Neural cell (in vitro differentiated cells): ENCODE measurements at regions not wholly inside any gene's neighbourhood (a gene's known extent, or its start where the extent isn't known, plus 50 kb on each side); places are given as distances from the start of the nearest gene placed in this dataset.

Experiments
- CTCF ChIP-seq: fragments of 450-650 bp; IDR thresholded peaks from 2 replicates; pipeline ENCODE4 v1.5.1; 2014; ENCODE audit warnings: antibody characterized with exemption, mild to moderate bottlenecking, moderate library complexity; ENCODE audit not compliant: poor library complexity, severe bottlenecking
- POLR2AphosphoS5 ChIP-seq: IDR thresholded peaks from 2 replicates; pipeline ENCODE4 v1.6.1; 2012

GRCh38 chr6:81806793-81807565 lies 54.5 kb upstream of the TENT5A start:
- TF ChIP-seq CTCF, result no peak
- no peak for TF ChIP-seq POLR2AphosphoS5
